Stimulated activated effector memory CD8-positive, alpha-beta T cell treated with anti-CD3 and anti-CD28 coated beads, Interleukin-12 subunit alpha, Interleukin-12 subunit beta, amount 100 ng/mL, for 72 hours (primary cell): ENCODE measurements at regions not wholly inside any gene's neighbourhood (a gene's known extent, or its start where the extent isn't known, plus 50 kb on each side); places are given as distances from the start of the nearest gene placed in this dataset.
"Not testable (repeated sequence)": the region's sequence is repeated elsewhere in the genome, so short reads cannot be mapped to it uniquely, and the experiment has no call there.

Source experiments
- ATAC-seq: fragments of 150-1000 bp; cut with Tn5 transposase; 2 replicates; pipeline ENCODE4 v1.10.0; 2021
- DNase-seq, 2 donors: peaks; one replicate each; pipeline ENCODE4 v3.0.0; 2021 to 2022; ENCODE audit warnings: low spot score in 2 of 2
- H3K27ac Mint-ChIP-seq: one replicate; pipeline ENCODE4 v1.8.0; 2022; ENCODE audit warnings: mild to moderate bottlenecking, mixed read lengths
- H3K36me3 Mint-ChIP-seq: one replicate; pipeline ENCODE4 v1.8.0; 2022; ENCODE audit warnings: mild to moderate bottlenecking, mixed read lengths
- H3K4me1 Mint-ChIP-seq: one replicate; pipeline ENCODE4 v1.8.0; 2022; ENCODE audit warnings: mixed read lengths
- H3K4me3 Mint-ChIP-seq: one replicate; pipeline ENCODE4 v1.8.0; 2022; ENCODE audit warnings: mild to moderate bottlenecking, mixed read lengths
- H3K9me3 Mint-ChIP-seq: one replicate; pipeline ENCODE4 v1.8.0; 2022; ENCODE audit warnings: mixed read lengths

DNA sequence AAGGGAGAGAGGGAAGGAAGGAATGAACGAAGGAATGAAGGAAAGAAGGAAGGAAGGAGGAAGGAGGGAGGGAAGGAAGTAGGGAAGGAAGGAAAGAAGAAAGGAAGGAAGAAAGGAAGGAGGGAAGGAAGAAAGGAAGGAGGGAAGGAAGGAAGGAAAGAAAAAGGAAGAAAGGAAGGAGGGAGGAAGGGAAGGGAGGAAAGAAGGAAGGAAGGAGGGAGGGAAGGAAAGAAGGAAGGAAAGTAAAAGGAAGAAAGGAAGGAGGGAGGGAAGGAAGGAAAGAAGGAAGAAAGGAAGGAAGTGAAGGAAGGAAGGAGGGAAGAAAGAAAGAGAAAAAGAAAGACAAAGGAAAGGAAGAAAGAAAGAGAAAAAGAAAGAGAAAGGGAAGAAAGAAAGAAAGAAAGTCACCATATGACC, 442.4 kb downstream of the RBFOX1 start:
- no peaks in the 10 kb centered on the region for H3K36me3 Mint-ChIP-seq
- ATAC-seq (no peak), DNase-seq (no peak)
- no peak overlapping the region for H3K27ac Mint-ChIP-seq
- no peaks in the 10 kb centered on the region for H3K4me1 Mint-ChIP-seq
- H3K4me3 Mint-ChIP-seq: no peak overlapping the region
- H3K9me3 Mint-ChIP-seq: peaks cover 34% of the 10 kb centered on the region

DNA sequence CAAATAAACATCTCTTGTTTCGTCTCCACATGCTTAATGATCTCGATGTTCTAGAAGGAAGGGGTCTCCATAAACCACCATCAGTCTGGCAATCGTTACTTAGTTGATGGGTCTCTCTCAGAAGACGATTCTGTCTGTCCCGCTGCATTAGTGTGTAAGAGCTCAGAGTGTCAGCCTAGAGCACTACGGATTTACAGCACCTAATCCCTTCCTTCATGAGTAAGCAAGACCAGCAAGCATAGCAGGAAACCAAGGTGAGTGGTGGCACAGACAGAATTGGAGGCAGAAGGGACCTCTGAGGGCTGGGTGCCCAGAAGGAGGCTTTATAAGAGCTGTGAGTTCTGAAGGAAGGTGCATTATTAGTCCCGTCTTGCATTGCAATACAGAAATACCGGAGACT, 440.1 kb downstream of the RBFOX1 start:
- H3K4me3 Mint-ChIP-seq: no peak overlapping the region
- H3K27ac Mint-ChIP-seq: no peak overlapping the region
- DNase-seq: no peak
- H3K9me3 Mint-ChIP-seq: peaks cover 25% of the 10 kb centered on the region
- H3K36me3 Mint-ChIP-seq: no peaks in the 10 kb centered on the region
- ATAC-seq: no peak
- H3K4me1 Mint-ChIP-seq: no peaks in the 10 kb centered on the region

DNA sequence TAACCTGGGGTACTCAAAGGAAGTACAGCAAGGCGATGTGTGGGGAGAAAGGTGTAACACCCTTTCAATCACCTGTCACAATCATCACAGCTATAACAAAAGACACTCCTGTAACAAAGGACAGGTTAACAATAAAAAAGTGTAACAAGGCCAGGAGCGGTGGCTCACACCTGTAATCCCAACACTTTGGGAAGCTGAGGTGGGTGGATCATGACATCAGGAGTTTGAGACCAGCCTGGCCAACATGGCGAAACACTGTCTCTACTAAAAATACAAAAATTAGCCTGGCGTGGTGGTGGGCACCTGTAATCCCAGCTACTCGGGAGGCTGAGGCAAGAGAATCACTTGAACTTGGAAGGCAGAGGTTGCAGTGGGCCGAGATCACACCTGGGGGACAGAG, 436.4 kb downstream of the RBFOX1 start:
- H3K9me3 Mint-ChIP-seq: peaks cover 18% of the 10 kb centered on the region
- H3K36me3 Mint-ChIP-seq, H3K4me1 Mint-ChIP-seq, H3K4me3 Mint-ChIP-seq, H3K27ac Mint-ChIP-seq, DNase-seq, ATAC-seq: not testable (repeated sequence)

DNA sequence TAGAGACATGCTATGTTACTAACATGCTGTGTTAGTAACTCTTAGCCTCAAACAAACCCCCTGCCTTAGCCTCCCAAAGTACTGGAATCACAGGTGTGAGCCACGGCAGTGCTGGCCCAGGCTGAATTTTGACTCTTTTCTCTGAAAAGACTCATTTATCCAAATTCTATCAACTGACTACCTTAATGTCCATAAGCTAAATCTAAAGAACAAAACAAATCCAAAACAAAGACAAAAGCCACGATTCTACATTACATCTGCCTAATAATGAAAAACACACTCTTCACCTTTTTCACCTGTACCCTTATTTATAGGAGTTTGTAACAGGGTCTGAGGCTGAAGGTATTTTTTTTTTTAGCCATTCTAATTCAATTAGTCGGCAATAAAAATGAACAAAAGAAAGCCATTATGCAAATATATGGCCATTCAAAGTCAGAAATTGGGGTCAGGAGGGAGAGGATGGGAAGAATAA, 432.5 kb downstream of the RBFOX1 start:
- peaks cover 12% of the 10 kb centered on the region for H3K9me3 Mint-ChIP-seq
- H3K36me3 Mint-ChIP-seq: no peaks in the 10 kb centered on the region
- DNase-seq (no peak), ATAC-seq (no peak)
- no peak overlapping the region for H3K4me3 Mint-ChIP-seq
- no peaks in the 10 kb centered on the region for H3K4me1 Mint-ChIP-seq
- H3K27ac Mint-ChIP-seq: no peak overlapping the region

DNA sequence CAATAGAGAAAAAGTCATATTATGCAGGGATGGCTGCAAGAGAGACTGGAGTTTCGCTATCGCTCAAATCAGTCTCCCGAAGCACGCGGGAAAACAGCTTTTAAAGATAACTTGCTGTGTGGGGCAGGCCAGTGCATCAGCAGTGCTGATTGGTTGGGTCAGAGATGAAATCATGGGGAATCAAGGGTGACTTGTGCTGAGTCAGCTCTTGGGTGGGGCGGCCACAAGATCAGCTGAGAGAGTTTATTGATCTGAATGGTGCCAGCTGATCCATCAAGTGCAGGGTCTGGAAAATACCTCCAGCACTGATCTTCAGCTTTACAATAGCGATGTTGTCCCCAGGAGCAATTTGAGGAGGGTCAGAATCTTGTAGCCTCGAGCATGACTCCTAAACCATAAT, 430.5 kb downstream of the RBFOX1 start:
- H3K27ac Mint-ChIP-seq: no peak overlapping the region
- peaks cover 13% of the 10 kb centered on the region for H3K9me3 Mint-ChIP-seq
- H3K36me3 Mint-ChIP-seq: no peaks in the 10 kb centered on the region
- ATAC-seq (no peak), DNase-seq (no peak)
- H3K4me1 Mint-ChIP-seq: no peaks in the 10 kb centered on the region
- no peak overlapping the region for H3K4me3 Mint-ChIP-seq
